Retinal pigment epithelial cell (primary cell): ENCODE measurements at regions not wholly inside any gene's neighbourhood (a gene's known extent, or its start where the extent isn't known, plus 50 kb on each side); places are given as distances from the start of the nearest gene placed in this dataset.

Experiments used
- DNase-seq: peaks from one replicate; pipeline ENCODE4 v3.0.0-alpha.2; 2010; ENCODE audit warnings: low read depth
- H3K4me3 ChIP-seq: 2 replicates; pipeline ENCODE4 v1.5.1; 2011; ENCODE audit warnings: mild to moderate bottlenecking, low read length, control low read depth, moderate library complexity
- CTCF ChIP-seq: conservative IDR thresholded peaks from 2 replicates; pipeline ENCODE4 v1.5.1; 2011; ENCODE audit warnings: low read depth, low read length, control low read depth, inconsistent platforms

GRCh38 chr2:65660340-65660739 lies 227.9 kb upstream of the SPRED2 start:
- H3K4me3 ChIP-seq, result no peak overlapping the region
- no peak for TF ChIP-seq CTCF
- DNase-seq, result no peak

- no peak overlapping the region for H3K4me3 ChIP-seq
- no peak for DNase-seq
- no peak for TF ChIP-seq CTCF
These were observed 226.5 kb upstream of the SPRED2 start for GRCh38 chr2:65658881-65659280.

- no peak for TF ChIP-seq CTCF
- DNase-seq, result no peak
- H3K4me3 ChIP-seq, result no peak overlapping the region
These were observed 225.9 kb upstream of the SPRED2 start for GRCh38 chr2:65658266-65658665.

GRCh38 chr2:65656160-65656718 lies 223.8 kb upstream of the SPRED2 start:
- TF ChIP-seq CTCF, result no peak
- DNase-seq, result no peak
- no peak overlapping the region for H3K4me3 ChIP-seq

GRCh38 chr2:65655000-65655399 lies 222.6 kb upstream of the SPRED2 start:
- no peak overlapping the region for H3K4me3 ChIP-seq
- DNase-seq, result no peak
- TF ChIP-seq CTCF, result no peak

- no peak overlapping the region for H3K4me3 ChIP-seq
- TF ChIP-seq CTCF, result no peak
- DNase-seq, result no peak
These were observed 222.1 kb upstream of the SPRED2 start for GRCh38 chr2:65654496-65654895.

GRCh38 chr2:65652066-65652465 lies 219.7 kb upstream of the SPRED2 start:
- DNase-seq, result no peak
- no peak overlapping the region for H3K4me3 ChIP-seq
- no peak for TF ChIP-seq CTCF
